Skeletal muscle cell (primary cell): ENCODE measurements at regions not wholly inside any gene's neighbourhood (a gene's known extent, or its start where the extent isn't known, plus 50 kb on each side); places are given as distances from the start of the nearest gene placed in this dataset.
A peak's percentile ranks its signal among the peaks of the same experiment; 100 is the strongest.

Experiments used
- DNase-seq: peaks from one replicate; pipeline ENCODE4 v3.0.0-alpha.2; 2010; ENCODE audit warnings: low read depth
- H3K4me3 ChIP-seq: 2 replicates; pipeline ENCODE4 v1.5.1; 2011; ENCODE audit warnings: low read depth, mild to moderate bottlenecking, control low read depth, low read length, moderate library complexity

- no peak overlapping the region for H3K4me3 ChIP-seq
- no peak for DNase-seq
Measured at GRCh38 chr10:3353235-3353634, 180.7 kb upstream of the PITRM1 start.

- no peak for DNase-seq
- H3K4me3 ChIP-seq: no peak overlapping the region
Measured at GRCh38 chr10:3350617-3351258, 178.2 kb upstream of the PITRM1 start.

- H3K4me3 ChIP-seq: no peak overlapping the region
- DNase-seq: no peak
Measured at GRCh38 chr10:3350205-3350604, 177.6 kb upstream of the PITRM1 start.

- H3K4me3 ChIP-seq: no peak overlapping the region
- no peak for DNase-seq
Measured at GRCh38 chr10:3348564-3348963, 176.0 kb upstream of the PITRM1 start.

- DNase-seq: no peak
Measured at GRCh38 chr10:3347413-3348182, 175.0 kb upstream of the PITRM1 start.

GRCh38 chr10:3346851-3347250 is 174.3 kb upstream of the PITRM1 start:
- no peak for DNase-seq
- H3K4me3 ChIP-seq: no peak overlapping the region

More at GRCh38 chr10:3347413-3348182, 175.0 kb upstream of the PITRM1 start:
- no peak overlapping the region for H3K4me3 ChIP-seq

GRCh38 chr10:3342771-3343170 is 170.2 kb upstream of the PITRM1 start:
- DNase-seq: no peak
- no peak overlapping the region for H3K4me3 ChIP-seq

- DNase-seq: no peak
- no peak overlapping the region for H3K4me3 ChIP-seq
Measured at GRCh38 chr10:3340127-3340730, 167.6 kb upstream of the PITRM1 start.

GRCh38 chr10:3339531-3339950 is 167.0 kb upstream of the PITRM1 start:
- H3K4me3 ChIP-seq: no peak overlapping the region
- DNase-seq: no peak

GRCh38 chr10:3339121-3339520 is 166.5 kb upstream of the PITRM1 start:
- no peak overlapping the region for H3K4me3 ChIP-seq
- no peak for DNase-seq

GRCh38 chr10:3337741-3338140 is 165.2 kb upstream of the PITRM1 start:
- no peak for DNase-seq
- H3K4me3 ChIP-seq: no peak overlapping the region

- no peak overlapping the region for H3K4me3 ChIP-seq
- no peak for DNase-seq
Measured at GRCh38 chr10:3336673-3337293, 164.2 kb upstream of the PITRM1 start.

- no peak overlapping the region for H3K4me3 ChIP-seq
Measured at GRCh38 chr10:3333426-3333825, 160.8 kb upstream of the PITRM1 start.

GRCh38 chr10:3331690-3332230 is 159.2 kb upstream of the PITRM1 start:
- H3K4me3 ChIP-seq: no peak overlapping the region
- no peak for DNase-seq

More at GRCh38 chr10:3333426-3333825, 160.8 kb upstream of the PITRM1 start:
- no peak for DNase-seq

- DNase-seq: no peak
- H3K4me3 ChIP-seq: no peak overlapping the region
Measured at GRCh38 chr10:3331187-3331586, 158.6 kb upstream of the PITRM1 start.

- peak; percentile 77 for DNase-seq
- no peak overlapping the region for H3K4me3 ChIP-seq
Measured at GRCh38 chr10:3330663-3331062, 158.1 kb upstream of the PITRM1 start.

- no peak for DNase-seq
Measured at GRCh38 chr10:3325954-3326750, 153.6 kb upstream of the PITRM1 start.

GRCh38 chr10:3324612-3325038 is 152.0 kb upstream of the PITRM1 start:
- DNase-seq: no peak
- no peak overlapping the region for H3K4me3 ChIP-seq

More at GRCh38 chr10:3325954-3326750, 153.6 kb upstream of the PITRM1 start:
- H3K4me3 ChIP-seq: no peak overlapping the region

GRCh38 chr10:3323865-3324498 is 151.4 kb upstream of the PITRM1 start:
- DNase-seq: peak; percentile 36
- no peak overlapping the region for H3K4me3 ChIP-seq
